GM12891 (cell line): ENCODE measurements at regions not wholly inside any gene's neighbourhood (a gene's known extent, or its start where the extent isn't known, plus 50 kb on each side); places are given as distances from the start of the nearest gene placed in this dataset.

ENCODE experiments used
- POLR2AphosphoS5 ChIP-seq: IDR thresholded peaks from 2 replicates; pipeline ENCODE4 v1.6.1; 2011; ENCODE audit warnings: low read depth, low read length, control low read depth
- TAF1 ChIP-seq: IDR thresholded peaks from 2 replicates; pipeline ENCODE4 v1.6.1; 2011; ENCODE audit warnings: low read depth, low read length, control low read depth

- TF ChIP-seq POLR2AphosphoS5 (no peak), TAF1 (no peak)
These were observed 1074.6 kb upstream of the TMEM132C start for GRCh38 chr12:127192391-127192790.
